ENCODE measurements at regions not wholly inside any gene's neighbourhood (a gene's known extent, or its start where the extent isn't known, plus 50 kb on each side); places are given as distances from the start of the nearest gene placed in this dataset.

GRCh38 chr4:89493367-89493766, 185.8 kb upstream of the GPRIN3 start (continued):
- TF ChIP-seq RNF219 (CRISPR knock-in tag; IDR thresholded peaks at IDR 0.05) (no peak), NR2C1 (IDR thresholded peaks at IDR 0.05) (no peak), NR2C1 (tag; IDR thresholded peaks at IDR 0.05) (0 out of 2 replicates have a peak, but pooled peaks have one; percentile 14), ARID3A (IDR thresholded peaks at IDR 0.05; ENCODE audit: borderline replicate concordance, low read depth, low read length) (no peak), IRF9 (tag; IDR thresholded peaks at IDR 0.05) (no peak), MEIS2 (IDR thresholded peaks at IDR 0.05; ENCODE audit: partially characterized antibody) (no peak), POLR2H (tag; IDR thresholded peaks at IDR 0.05; ENCODE audit: low read depth) (no peak), FOXA1 (IDR thresholded peaks at IDR 0.05; ENCODE audit: borderline replicate concordance) (no peak), ZNF354B (CRISPR knock-in tag; IDR thresholded peaks at IDR 0.05) (no peak), ZNF668 (CRISPR knock-in tag; IDR thresholded peaks at IDR 0.05) (no peak), CBX5 (IDR thresholded peaks at IDR 0.05; ENCODE audit: borderline replicate concordance, low read depth) (no peak), SMAD1 (IDR thresholded peaks at IDR 0.05; ENCODE audit: low read depth, low read length, partially characterized antibody) (no peak), RBM14 (IDR thresholded peaks at IDR 0.05; ENCODE audit: borderline replicate concordance, insufficient read depth, low read depth, low read length) (no peak), NUFIP1 (IDR thresholded peaks at IDR 0.05; ENCODE audit: partially characterized antibody) (no peak), PTTG1 (tag; IDR thresholded peaks at IDR 0.05; ENCODE audit: low read depth) (peak; percentile 55; the same call in 1 of the 2 replicates), BRF1 (IDR thresholded peaks at IDR 0.05; ENCODE audit: borderline replicate concordance, extremely low read depth, insufficient read length) (no peak), ATF4 (CRISPR knock-in tag; IDR thresholded peaks at IDR 0.05) (0 out of 2 replicates have a peak, but pooled peaks have one; percentile 40), PATZ1 (CRISPR knock-in tag; IDR thresholded peaks at IDR 0.05; ENCODE audit: borderline replicate concordance) (no peak), CCAR2 (IDR thresholded peaks at IDR 0.05; ENCODE audit: low read depth, low read length) (no peak), KHSRP (IDR thresholded peaks at IDR 0.05) (no peak), GABPA (tag; conservative IDR thresholded peaks at IDR 0.05; ENCODE audit: low read depth) (no peak), ZNF444 (CRISPR knock-in tag; IDR thresholded peaks at IDR 0.05) (0 out of 2 replicates have a peak, but pooled peaks have one; percentile 29)
